Cardiac fibroblast (primary cell): ENCODE measurements at regions not wholly inside any gene's neighbourhood (a gene's known extent, or its start where the extent isn't known, plus 50 kb on each side); places are given as distances from the start of the nearest gene placed in this dataset.

Source experiments
- DNase-seq, 2 donors: peaks; one replicate each; pipeline versions ENCODE4 v3.0.0 to v3.0.0-alpha.2; 2010; ENCODE audit warnings: low read depth in 2 of 2
- H3K4me3 ChIP-seq, 2 donors: replicated peaks in 1 of 2; 1 replicate in 1 of 2; 2 replicates in 1 of 2; pipeline ENCODE4 v1.5.1; 2011; ENCODE audit warnings: low read depth in 2 of 2, low read length in 2 of 2, mild to moderate bottlenecking in 2 of 2, moderate library complexity in 1 of 2
- CTCF ChIP-seq: IDR thresholded peaks from one replicate; pipeline ENCODE4 v1.5.1; 2011; ENCODE audit warnings: low read depth, mild to moderate bottlenecking, low read length, inconsistent platforms

GRCh38 chr14:73786636-73787485, 64.8 kb upstream of the PTGR2 start:
- DNase-seq: peak; percentile 35 to 60
- H3K4me3 ChIP-seq: peak overlapping the region; percentile 60 to 69
- no peak for TF ChIP-seq CTCF

GRCh38 chr14:73785834-73786635, 65.6 kb upstream of the PTGR2 start:
- H3K4me3 ChIP-seq: peak overlapping the region; percentile 60 to 69
- TF ChIP-seq CTCF: peak; percentile 35
- peak; percentile 95 to 96 for DNase-seq

- peak; percentile 76 to 85 for DNase-seq
- TF ChIP-seq CTCF: no peak
Measured at GRCh38 chr14:73785336-73785833, 66.2 kb upstream of the PTGR2 start.

GRCh38 chr14:73784988-73785313, 66.7 kb upstream of the PTGR2 start:
- TF ChIP-seq CTCF: no peak
- peak overlapping the region; percentile 60 to 69 for H3K4me3 ChIP-seq
- DNase-seq: no peak

More at GRCh38 chr14:73785336-73785833, 66.2 kb upstream of the PTGR2 start:
- peak overlapping the region; percentile 60 to 69 for H3K4me3 ChIP-seq

GRCh38 chr14:73784181-73784987, 67.2 kb upstream of the PTGR2 start:
- TF ChIP-seq CTCF: no peak
- DNase-seq: peak; percentile 74 to 83
- H3K4me3 ChIP-seq: no peak overlapping the region

GRCh38 chr14:73783107-73783727, 68.4 kb upstream of the PTGR2 start:
- no peak overlapping the region for H3K4me3 ChIP-seq
- TF ChIP-seq CTCF: no peak
- DNase-seq: no peak
